Heart right ventricle (tissue), 16 donors: ENCODE measurements at regions not wholly inside any gene's neighbourhood (a gene's known extent, or its start where the extent isn't known, plus 50 kb on each side); places are given as distances from the start of the nearest gene placed in this dataset.
"Not testable (repeated sequence)": the region's sequence is repeated elsewhere in the genome, so short reads cannot be mapped to it uniquely, and the experiment has no call there.

Experiments used
- ATAC-seq, 8 donors: fragments of 200-7000 bp; cut with Tn5 transposase; one replicate each; pipeline ENCODE4 v1.9.1; 2020; ENCODE audit warnings: mild to moderate bottlenecking in 8 of 8, moderate library complexity in 8 of 8, moderate number of reproducible peaks in 1 of 8
- DNase-seq, 2 donors: peaks; one replicate each; pipeline ENCODE4 v3.0.0-alpha.2; 2020
- H3K27ac ChIP-seq, 10 donors: fragments of 200-600 bp; sonication (generic) in 2 of 10; one replicate each; pipeline versions ENCODE4 v1.5.0 to v1.8.0; 2020 to 2022; ENCODE audit warnings: mild to moderate bottlenecking in 3 of 10
- H3K27me3 ChIP-seq, 7 donors: fragments of 200-600 bp; one replicate each; pipeline ENCODE4 v1.8.0; 2021 to 2022; ENCODE audit warnings: mild to moderate bottlenecking in 2 of 7
- H3K36me3 ChIP-seq, 9 donors: fragments of 200-600 bp; sonication (generic) in 1 of 9; one replicate each; pipeline versions ENCODE4 v1.5.0 to v1.8.0; 2020 to 2022; ENCODE audit warnings: mild to moderate bottlenecking in 2 of 9
- H3K4me1 ChIP-seq, 9 donors: fragments of 200-600 bp; sonication (generic) in 1 of 9; one replicate each; pipeline versions ENCODE4 v1.5.0 to v1.8.0; 2020 to 2022; ENCODE audit warnings: mild to moderate bottlenecking in 4 of 9
- H3K4me3 ChIP-seq, 10 donors: fragments of 200-600 bp; sonication (generic) in 2 of 10; one replicate each; pipeline versions ENCODE4 v1.5.0 to v1.8.0; 2020 to 2022; ENCODE audit warnings: mild to moderate bottlenecking in 7 of 10, moderate library complexity in 2 of 10
- H3K9me3 ChIP-seq, 11 donors: fragments of 200-600 bp in 10 of 11; sonication (generic) in 2 of 11; one replicate each; pipeline versions ENCODE4 v1.5.0 to v1.8.0; 2013 to 2022; ENCODE audit warnings: mild to moderate bottlenecking in 2 of 11, control low read depth in 1 of 11, moderate library complexity in 1 of 11
- CTCF ChIP-seq, 9 donors: fragments of 200-600 bp; sonication (generic) in 2 of 9; IDR thresholded peaks; one replicate each; pipeline versions ENCODE4 v1.5.0 to v1.8.0; 2021 to 2022; ENCODE audit warnings: antibody characterized with exemption in 9 of 9, mild to moderate bottlenecking in 5 of 9, moderate library complexity in 1 of 9
- WGBS, 2 donors: extraction: QIAGEN DNeasy Blood & Tissue Kit; methylation state at CpG; one replicate each; pipeline ENCODE4 v1.1.7; 2013; ENCODE audit warnings: inconsistent platforms in 1 of 2; 5-methylcytosine and 5-hydroxymethylcytosine counted together
- intact Hi-C, 10 donors: fragments of 100-400 bp; cut with DNase I; formaldehyde crosslinking; loops; one replicate each; pipeline versions ENCODE4 v1.11.1 to v1.14.2; 2022
- donor health status: Arrhythmogenic right ventricular cardiomyopathy.
- donor health status: ischemic (EF 13 %, LVEDD 7.1; RV severe dilation, severe dysfunction).
- donor health status: healthy with polysubstance abuse.
- donor health status: DM: no; HTN: yes; CAD: no.
- donor health status: DM: no; HTN: no; CAD: no.
- donor health status: ischemic (EF 25% LVEDD 6.9; RV normal size, moderate dysfunction).
- donor health status: ischemic (EF 25% LVEDD 5.7; RV mildly dilated, moderate dysfunction).
- donor health status: healthy.
- donor health status: DM: yes; HTN: yes; CAD: no.
- donor health status: Ischemic cardiomyopathy.
- donor health status: ischemic (EF 35%, LVEDD 5.7; RV mildly dilated, moderate dysfunction).
- donor health status: nonischemic (EF 11% LVEDD 7.7; RV severe dilation, severe dysfunction).
- donor health status: DM: yes; HTN: yes; CAD: no.
- donor health status: PGD.
- donor health status: ischemic (EF 29% LVEDD 5.4; RV normal size, mild dysfunction).
- donor health status: nonischemic (EF 23%, LVEDD 6.1; RV moderate dilation, normal function).

- DNase-seq (no peak), ATAC-seq (no peak)
- TF ChIP-seq CTCF (IDR thresholded peaks at IDR 0.05) = no peak
- H3K4me1 ChIP-seq = no peaks in the 10 kb centered on the region
- no peak overlapping the region for H3K27ac ChIP-seq
- 67 to 75% methylated on average over 4 of the region's 4 CpGs for WGBS, 2 donors
- H3K9me3 ChIP-seq = peaks cover 0 to 16% (median 0%) of the 10 kb centered on the region in 11 donors
- no peaks in the 10 kb centered on the region for H3K36me3 ChIP-seq
- no peak overlapping the region for H3K4me3 ChIP-seq
- H3K27me3 ChIP-seq = no peaks in the 10 kb centered on the region
- intact Hi-C loops = no loop called here
Measured at GRCh38 chr20:54929191-54929590, 453.8 kb downstream of the DOK5 start.

GRCh38 chr20:54928564-54928963, 453.2 kb downstream of the DOK5 start:
- H3K9me3 ChIP-seq = peaks cover 0 to 15% (median 0%) of the 10 kb centered on the region in 11 donors
- no peak for ATAC-seq
- H3K4me3 ChIP-seq = no peak overlapping the region
- no peaks in the 10 kb centered on the region for H3K36me3 ChIP-seq
- no peak for TF ChIP-seq CTCF (IDR thresholded peaks at IDR 0.05)
- no peak for DNase-seq
- H3K27ac ChIP-seq = no peak overlapping the region
- H3K27me3 ChIP-seq = no peaks in the 10 kb centered on the region
- 59 to 73% methylated on average over 1 of the region's 1 CpG for WGBS, 2 donors
- intact Hi-C loops = no loop called here
- H3K4me1 ChIP-seq = no peaks in the 10 kb centered on the region

- intact Hi-C loops = no loop called here
- no peak overlapping the region for H3K27ac ChIP-seq
- no peak for TF ChIP-seq CTCF (IDR thresholded peaks at IDR 0.05)
- H3K9me3 ChIP-seq = no peaks in the 10 kb centered on the region
- 58 to 62% methylated on average over 4 of the region's 4 CpGs for WGBS, 2 donors
- no peaks in the 10 kb centered on the region for H3K36me3 ChIP-seq
- no peak for DNase-seq
- H3K4me1 ChIP-seq = no peaks in the 10 kb centered on the region
- ATAC-seq = no peak
- no peak overlapping the region for H3K4me3 ChIP-seq
- no peaks in the 10 kb centered on the region for H3K27me3 ChIP-seq
Measured at GRCh38 chr20:54922636-54923035, 447.2 kb downstream of the DOK5 start.

- H3K9me3 ChIP-seq = no peaks in the 10 kb centered on the region
- H3K4me1 ChIP-seq = no peaks in the 10 kb centered on the region
- intact Hi-C loops = no loop called here
- ATAC-seq = no peak
- TF ChIP-seq CTCF (IDR thresholded peaks at IDR 0.05) = no peak
- H3K4me3 ChIP-seq = no peak overlapping the region
- DNase-seq = no peak
- no peak overlapping the region for H3K27ac ChIP-seq
- WGBS, 2 donors = 46 to 53% methylated on average over 1 of the region's 1 CpG
- no peaks in the 10 kb centered on the region for H3K27me3 ChIP-seq
- H3K36me3 ChIP-seq = no peaks in the 10 kb centered on the region
Measured at GRCh38 chr20:54922096-54922495, 446.7 kb downstream of the DOK5 start.

- H3K36me3 ChIP-seq = no peaks in the 10 kb centered on the region
- DNase-seq (no peak), ATAC-seq (no peak)
- intact Hi-C loops = no loop called here
- H3K27me3 ChIP-seq = no peaks in the 10 kb centered on the region
- TF ChIP-seq CTCF (IDR thresholded peaks at IDR 0.05) = no peak
- H3K27ac ChIP-seq = no peak overlapping the region
- H3K9me3 ChIP-seq = no peaks in the 10 kb centered on the region
- H3K4me1 ChIP-seq = no peaks in the 10 kb centered on the region
- H3K4me3 ChIP-seq = no peak overlapping the region
- 23 to 32% methylated on average over 5 of the region's 5 CpGs for WGBS, 2 donors
Measured at GRCh38 chr20:54920491-54920890, 445.1 kb downstream of the DOK5 start.

GRCh38 chr20:54918993-54919392, 443.6 kb downstream of the DOK5 start:
- DNase-seq, H3K27me3 ChIP-seq, H3K9me3 ChIP-seq, intact Hi-C loops, H3K36me3 ChIP-seq, H3K4me1 ChIP-seq, ATAC-seq, H3K27ac ChIP-seq, H3K4me3 ChIP-seq: not testable (repeated sequence)
- WGBS, 2 donors = 93 to 94% methylated on average over 19 of the region's 19 CpGs
